ENCODE measurements at regions not wholly inside any gene's neighbourhood (a gene's known extent, or its start where the extent isn't known, plus 50 kb on each side); places are given as distances from the start of the nearest gene placed in this dataset.
A peak's percentile ranks its signal among the peaks of the same experiment; 100 is the strongest.
"Not testable (repeated sequence)": the region's sequence is repeated elsewhere in the genome, so short reads cannot be mapped to it uniquely, and the experiment has no call there.

GRCh38 chr17:33695431-33695830 lies 402.3 kb upstream of the ASIC2 start:
- DNase-seq (ENCODE audit: low read depth, low spot score), result no peak

- no peak for DNase-seq (ENCODE audit: low read depth, low spot score)
Measured at GRCh38 chr17:33696102-33696501, 403.0 kb upstream of the ASIC2 start.

DNA sequence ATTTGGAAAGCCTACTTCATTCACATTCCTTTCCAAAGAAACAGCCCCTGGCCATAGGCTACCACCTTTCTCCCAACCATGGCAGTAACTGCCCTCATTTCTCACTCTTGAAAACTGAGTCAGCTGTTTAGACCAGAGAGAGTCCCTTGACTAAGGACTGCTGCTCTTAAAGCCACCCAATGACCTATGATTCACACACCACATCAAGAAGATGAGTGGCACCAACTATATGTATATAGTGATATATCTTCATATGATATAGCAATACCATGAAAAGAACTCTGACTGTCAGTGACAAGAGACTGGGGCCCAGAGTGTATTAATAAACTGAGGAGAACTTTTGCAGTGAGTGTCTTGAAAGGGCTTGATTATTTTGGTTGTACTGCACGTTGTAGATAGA lies 404.5 kb upstream of the ASIC2 start:
- DNase-seq (ENCODE audit: low read depth, low spot score), result no peak

DNA sequence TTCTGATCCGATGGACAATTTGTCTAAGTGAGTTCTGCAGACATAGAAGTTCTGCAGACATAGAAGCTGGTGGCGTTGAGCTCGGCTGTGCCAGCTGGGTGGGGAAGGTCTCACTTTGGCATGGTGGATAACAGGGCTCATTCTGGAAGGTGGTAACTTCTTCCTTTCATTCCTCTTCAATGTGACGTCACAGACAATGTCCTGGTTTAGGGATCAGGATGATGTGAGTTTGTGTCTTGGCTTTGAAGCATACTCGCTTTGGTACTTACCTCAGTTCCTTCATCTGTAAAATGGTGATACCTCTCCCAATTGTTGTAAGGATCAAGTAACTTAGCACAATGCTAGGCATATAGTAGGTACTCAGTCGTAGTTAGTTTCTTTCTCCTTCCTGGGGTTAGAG lies 408.8 kb upstream of the ASIC2 start:
- no peak for DNase-seq (ENCODE audit: low read depth, low spot score)

- no peak for DNase-seq (ENCODE audit: low read depth, low spot score)
Measured at GRCh38 chr17:33704856-33705255, 411.8 kb upstream of the ASIC2 start.

- DNase-seq (ENCODE audit: low read depth, low spot score), result no peak
Measured at GRCh38 chr17:33709881-33710280, 416.8 kb upstream of the ASIC2 start.

DNA sequence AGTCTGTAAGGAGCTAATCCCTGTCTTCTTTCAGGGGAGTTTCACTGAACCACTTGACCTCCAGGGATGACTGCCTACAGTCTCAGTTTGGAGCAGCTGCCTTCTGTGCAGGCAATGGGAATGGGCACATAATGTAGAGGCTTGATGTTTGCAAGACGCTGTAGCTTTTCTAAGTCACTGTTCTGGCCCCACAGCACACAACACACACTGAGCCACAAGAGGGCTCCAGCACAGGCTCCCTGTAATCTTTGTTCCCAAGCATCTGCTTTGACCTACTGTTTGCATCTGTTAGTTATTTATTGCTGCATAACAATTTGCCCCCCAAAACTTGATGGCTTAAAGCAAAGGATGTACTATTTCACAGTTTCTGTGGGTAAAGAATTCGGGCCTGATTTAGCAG lies 419.0 kb upstream of the ASIC2 start:
- DNase-seq (ENCODE audit: low read depth, low spot score), result no peak

- DNase-seq (ENCODE audit: low read depth, low spot score), result no peak
Measured at GRCh38 chr17:33716957-33717356, 423.9 kb upstream of the ASIC2 start.

DNA sequence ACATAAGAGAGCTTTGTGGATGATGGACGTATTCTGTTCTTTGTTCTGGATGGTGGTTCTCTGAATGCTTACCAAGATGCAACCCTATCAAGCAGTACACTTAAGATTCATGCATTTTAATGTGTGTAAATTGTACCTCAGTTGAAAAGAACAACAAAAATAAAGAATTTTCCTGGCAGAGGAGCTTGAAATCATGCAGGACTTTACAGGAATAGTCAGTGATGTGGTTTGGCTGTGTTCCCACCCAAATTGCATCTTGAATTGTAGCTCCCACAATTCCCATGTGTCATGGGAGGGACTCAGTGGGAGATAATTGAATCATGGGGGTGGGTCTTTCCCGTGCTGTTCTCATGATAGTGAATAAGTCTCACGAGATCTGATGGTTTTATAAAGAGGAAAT lies 430.6 kb upstream of the ASIC2 start:
- not testable (repeated sequence) for DNase-seq (ENCODE audit: low read depth, low spot score)

- DNase-seq (ENCODE audit: low read depth, low spot score), result no peak
Measured at GRCh38 chr17:33725675-33726271, 432.7 kb upstream of the ASIC2 start.

GRCh38 chr17:33730131-33730530 lies 437.0 kb upstream of the ASIC2 start:
- no peak for DNase-seq (ENCODE audit: low read depth, low spot score)

DNA sequence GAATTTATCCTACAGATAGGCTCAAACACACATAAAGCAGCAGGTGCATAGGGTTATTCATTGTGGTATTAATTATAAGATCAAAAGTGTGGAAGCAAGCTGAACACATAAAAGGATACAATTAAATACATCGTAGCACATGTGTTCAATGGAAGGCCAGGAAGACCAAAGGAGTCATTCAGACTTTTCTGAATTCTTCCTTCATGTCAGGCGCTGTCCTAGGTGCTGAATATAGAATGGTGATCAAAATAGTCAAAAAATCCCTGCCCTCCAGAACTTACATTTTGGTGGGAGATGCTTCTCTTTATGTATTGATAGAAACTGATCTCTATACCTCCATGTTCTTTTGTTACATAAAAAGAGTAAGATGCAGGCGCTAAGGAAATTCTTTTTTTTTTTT lies 439.0 kb upstream of the ASIC2 start:
- DNase-seq (ENCODE audit: low read depth, low spot score), result no peak

DNA sequence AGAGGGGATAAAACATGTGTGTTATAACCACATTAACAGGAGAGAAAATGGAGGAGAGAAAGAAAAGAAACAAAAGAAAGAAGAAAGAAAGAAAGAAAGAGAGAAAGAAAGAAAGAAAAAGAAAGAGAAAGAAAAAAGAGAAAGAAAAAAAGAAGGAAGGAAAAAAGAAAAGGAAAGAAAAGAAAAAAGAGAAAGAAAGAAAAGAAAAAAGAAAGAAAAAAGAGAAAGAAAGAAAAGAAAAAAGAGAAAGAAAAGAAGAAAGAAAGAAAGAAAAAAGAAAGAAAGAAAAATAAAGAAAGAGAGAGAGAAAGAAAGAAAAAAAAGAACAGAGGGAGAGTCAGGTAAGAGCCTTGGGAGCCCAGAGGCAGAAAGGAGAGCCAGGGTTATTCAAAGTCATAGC lies 446.6 kb upstream of the ASIC2 start:
- DNase-seq (ENCODE audit: low read depth, low spot score), result no peak

GRCh38 chr17:33745047-33745760 lies 452.1 kb upstream of the ASIC2 start:
- no peak for DNase-seq (ENCODE audit: low read depth, low spot score)

DNA sequence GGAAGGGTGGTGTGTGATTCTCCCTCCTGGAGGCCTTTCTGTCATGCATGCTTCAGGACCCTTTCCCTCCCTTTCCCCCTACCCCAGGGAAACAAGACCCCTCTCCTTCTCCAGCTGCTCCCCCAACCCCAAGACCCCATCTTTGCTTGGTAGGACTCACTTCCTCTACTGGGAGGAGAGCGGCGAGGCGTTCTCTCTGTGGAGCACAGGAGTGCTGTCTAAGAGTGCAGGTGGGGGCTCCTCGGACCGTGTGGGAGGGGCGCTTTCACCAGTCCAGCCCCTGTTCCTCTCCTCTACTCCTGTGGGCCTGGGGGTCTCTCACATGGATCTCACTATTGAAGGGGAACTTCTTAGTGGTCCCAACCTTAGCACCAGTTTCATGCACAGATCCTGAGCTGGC lies 456.1 kb upstream of the ASIC2 start:
- DNase-seq (ENCODE audit: low read depth, low spot score), result no peak

DNA sequence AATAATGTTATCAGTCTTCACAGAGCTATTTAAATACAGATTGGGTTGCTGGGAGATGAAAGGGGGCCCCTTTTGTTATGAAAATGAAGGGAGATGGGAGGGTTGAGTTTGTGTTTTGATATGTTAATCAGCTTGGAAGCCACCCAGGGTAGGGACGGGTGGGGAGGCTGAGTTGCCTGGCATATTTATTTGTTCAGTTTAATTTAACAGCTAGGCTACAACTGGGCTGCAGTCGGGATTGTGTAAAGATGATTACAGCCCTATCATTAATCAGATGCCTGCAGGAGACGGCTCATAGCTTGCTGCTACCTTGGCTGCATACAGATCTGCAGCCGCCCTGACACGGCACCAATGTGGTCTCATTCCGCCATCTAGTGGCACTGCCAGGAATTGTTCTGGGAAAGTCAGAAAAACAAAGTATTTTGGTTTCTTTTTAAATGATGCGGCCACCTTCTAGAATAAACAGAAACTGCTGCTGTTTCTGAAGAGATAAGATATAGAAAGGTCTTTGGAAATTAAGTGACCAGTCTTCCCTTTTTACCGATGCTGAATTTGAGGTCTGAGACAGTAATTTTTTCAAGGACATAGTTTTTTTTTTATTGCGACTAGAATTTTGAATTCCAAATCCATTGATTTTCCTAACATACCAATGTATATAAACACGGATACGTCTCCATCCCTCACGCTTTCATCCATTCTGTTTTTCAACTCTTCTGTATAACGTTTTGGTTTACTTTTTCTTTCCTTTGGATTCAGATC lies 458.0 kb upstream of the ASIC2 start:
- peak; percentile 34 for DNase-seq (ENCODE audit: low read depth, low spot score)

DNA sequence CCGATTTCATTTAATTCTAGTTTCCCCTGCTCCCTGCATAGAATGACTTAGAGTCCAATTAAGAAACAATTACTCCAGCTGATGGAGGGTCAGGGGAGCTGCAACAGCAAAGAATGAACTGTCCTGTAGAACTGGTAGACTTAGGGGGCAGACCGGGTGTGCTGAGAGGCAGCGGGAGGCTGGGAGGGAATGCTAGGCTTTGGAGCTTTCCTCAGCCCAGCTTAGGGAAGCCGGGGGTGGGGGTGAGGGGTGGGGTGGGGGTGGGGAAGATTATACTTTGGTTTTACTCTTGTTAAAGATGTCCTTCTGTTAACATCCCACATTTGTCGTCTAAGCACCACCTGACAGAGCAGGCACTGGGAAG lies 458.6 kb upstream of the ASIC2 start:
- no peak for DNase-seq (ENCODE audit: low read depth, low spot score)

GRCh38 chr17:33753452-33753851 lies 460.4 kb upstream of the ASIC2 start:
- DNase-seq (ENCODE audit: low read depth, low spot score), result no peak

- DNase-seq (ENCODE audit: low read depth, low spot score), result no peak
Measured at GRCh38 chr17:33756021-33756420, 462.9 kb upstream of the ASIC2 start.

GRCh38 chr17:33765871-33766270 lies 472.8 kb upstream of the ASIC2 start:
- no peak for DNase-seq (ENCODE audit: low read depth, low spot score)

GRCh38 chr17:33766721-33767120 lies 473.6 kb upstream of the ASIC2 start:
- no peak for DNase-seq (ENCODE audit: low read depth, low spot score)

GRCh38 chr17:33769066-33769465 lies 476.0 kb upstream of the ASIC2 start:
- DNase-seq (ENCODE audit: low read depth, low spot score), result no peak

- DNase-seq (ENCODE audit: low read depth, low spot score), result no peak
Measured at GRCh38 chr17:33776304-33776703, 478.8 kb upstream of the CCL2 start.
